SK-N-SH (cell line): ENCODE measurements at regions not wholly inside any gene's neighbourhood (a gene's known extent, or its start where the extent isn't known, plus 50 kb on each side); places are given as distances from the start of the nearest gene placed in this dataset.

Experiments
- CTCF ChIA-PET: fragments of 300-600, 350-600 bp; formaldehyde crosslinking; extraction: SDS; loops from one replicate; lab custom pipeline; 2021; lab: Yijun Ruan, JAX
- POLR2A ChIA-PET: fragments of 350-600 bp; sonication (Branson Sonifier 250); formaldehyde crosslinking; extraction: SDS; loops from one replicate; lab custom pipeline; 2020; ENCODE audit warnings: antibody characterized with exemption, inconsistent platforms; lab: Yijun Ruan, JAX
- DNase-seq: peaks from one replicate; pipeline ENCODE4 v3.0.0; 2012
- H2AFZ ChIP-seq: fragments of 200-600 bp; sonication (generic); 2 replicates; pipeline ENCODE4 v1.8.1; 2016; ENCODE audit warnings: antibody characterized with exemption, mild to moderate bottlenecking, low read depth
- H3F3A ChIP-seq: fragments of 200-600 bp; sonication (generic); replicated peaks from 2 replicates; pipeline ENCODE3; 2016; ENCODE audit warnings: antibody characterized with exemption, mild to moderate bottlenecking; ENCODE audit not compliant: insufficient read depth
- H3K27ac ChIP-seq, 2 experiments: fragments of 200-500 bp in 1 of 2; fragments of 200-600 bp in 1 of 2; sonication (Bioruptor generic) in 1 of 2; sonication (generic), shearing (Covaris generic) in 1 of 2; 2 replicates each; pipeline versions ENCODE4 v1.5.1 to v1.6.1; 2014 to 2016; ENCODE audit warnings: low read depth in 2 of 2, inconsistent platforms in 1 of 2, low read length in 1 of 2, mild to moderate bottlenecking in 1 of 2, mixed read lengths in 1 of 2
- H3K27me3 ChIP-seq: fragments of 200-600 bp; sonication (generic), shearing (Covaris generic); 2 replicates; pipeline ENCODE4 v1.6.1; 2016; ENCODE audit warnings: mixed run types; ENCODE audit not compliant: insufficient read depth
- H3K36me3 ChIP-seq, 2 experiments: fragments of 200-500 bp in 1 of 2; fragments of 200-600 bp in 1 of 2; sonication (Bioruptor generic) in 1 of 2; sonication (generic) in 1 of 2; replicated peaks in 1 of 2; 2 replicates each; pipeline versions ENCODE3 to v1.5.1; 2014 to 2016; ENCODE audit warnings: low read length in 1 of 2, mild to moderate bottlenecking in 1 of 2; ENCODE audit not compliant: insufficient read depth in 2 of 2, control insufficient read depth in 1 of 2
- H3K4me1 ChIP-seq, 2 experiments: fragments of 200-500 bp in 1 of 2; fragments of 200-600 bp in 1 of 2; sonication (Bioruptor generic) in 1 of 2; sonication (generic), shearing (Covaris generic) in 1 of 2; 2 replicates each; pipeline versions ENCODE4 v1.5.1 to v1.6.1; 2014 to 2016; ENCODE audit warnings: low read depth in 1 of 2, low read length in 1 of 2, mixed run types in 1 of 2; ENCODE audit not compliant: insufficient read depth in 2 of 2, control insufficient read depth in 1 of 2
- H3K4me2 ChIP-seq: fragments of 200-600 bp; sonication (generic), shearing (Covaris generic); 2 replicates; pipeline ENCODE4 v1.6.1; 2017; ENCODE audit warnings: mixed run types
- H3K4me3 ChIP-seq, 2 experiments: fragments of 200-500 bp in 1 of 2; fragments of 200-600 bp in 1 of 2; sonication (Bioruptor generic) in 1 of 2; sonication (generic), shearing (Covaris generic) in 1 of 2; 2 replicates each; pipeline versions ENCODE4 v1.5.1 to v1.8.1; 2014 to 2016; ENCODE audit warnings: low read depth in 2 of 2, inconsistent platforms in 1 of 2, low read length in 1 of 2, mild to moderate bottlenecking in 1 of 2, mixed read lengths in 1 of 2, moderate library complexity in 1 of 2
- H3K79me2 ChIP-seq: fragments of 200-600 bp; sonication (generic); 2 replicates; pipeline ENCODE4 v1.8.1; 2017; ENCODE audit warnings: mild to moderate bottlenecking; ENCODE audit not compliant: insufficient read depth
- H3K9ac ChIP-seq: fragments of 200-600 bp; sonication (generic); 2 replicates; pipeline ENCODE4 v1.6.1; 2017; ENCODE audit warnings: mixed run types
- H3K9me2 ChIP-seq: fragments of 200-600 bp; sonication (generic); 2 replicates; pipeline ENCODE4 v1.6.1; 2017; ENCODE audit warnings: mixed run types
- H3K9me3 ChIP-seq: fragments of 200-600 bp; sonication (generic); 2 replicates; pipeline ENCODE4 v1.6.1; 2017; ENCODE audit warnings: mixed run types, mild to moderate bottlenecking, moderate library complexity
- H4K20me1 ChIP-seq: fragments of 200-600 bp; sonication (generic); 2 replicates; pipeline ENCODE4 v1.6.1; 2017; ENCODE audit warnings: mild to moderate bottlenecking, mixed run types; ENCODE audit not compliant: insufficient read depth
- CHD2 ChIP-seq: fragments of 150-350 bp; IDR thresholded peaks from 2 replicates; pipeline ENCODE4 v1.6.1; 2018; ENCODE audit warnings: low read length; ENCODE audit not compliant: partially characterized antibody
- FOSL2 ChIP-seq: IDR thresholded peaks from 2 replicates; pipeline ENCODE4 v1.4.0; 2012; ENCODE audit warnings: low read depth, mild to moderate bottlenecking, moderate library complexity, borderline replicate concordance
- FOXJ3 ChIP-seq: sonication (generic); formaldehyde crosslinking; IDR thresholded peaks from 2 replicates; pipeline ENCODE4 v1.5.1; 2020; ENCODE audit warnings: mild to moderate bottlenecking, missing genetic modification reagents
- GABPA ChIP-seq: IDR thresholded peaks from 2 replicates; pipeline ENCODE4 v1.4.0; 2012; ENCODE audit warnings: low read depth, mild to moderate bottlenecking
- GATA2 ChIP-seq: sonication (generic); formaldehyde crosslinking; IDR thresholded peaks from 2 replicates; pipeline ENCODE4 v1.5.0; 2020; ENCODE audit warnings: mild to moderate bottlenecking, missing genetic modification reagents
- IRF3 ChIP-seq: fragments of 150-350 bp; IDR thresholded peaks from 2 replicates; pipeline ENCODE4 v1.6.1; 2016; ENCODE audit warnings: mild to moderate bottlenecking, low read depth, low read length
- MXI1 ChIP-seq: IDR thresholded peaks from 2 replicates; pipeline ENCODE4 v1.6.1; 2012; ENCODE audit warnings: mild to moderate bottlenecking, low read depth, low read length, improper control_type of control experiment
- NRF1 ChIP-seq: IDR thresholded peaks from 2 replicates; pipeline ENCODE4 v1.6.1; 2012; ENCODE audit warnings: low read depth, mild to moderate bottlenecking, low read length
- SMC3 ChIP-seq: IDR thresholded peaks from 2 replicates; pipeline ENCODE4 v1.6.1; 2012; ENCODE audit warnings: low read depth, low read length, improper control_type of control experiment
- TAF1 ChIP-seq: IDR thresholded peaks from 2 replicates; pipeline ENCODE4 v1.6.1; 2012; ENCODE audit warnings: low read depth, mild to moderate bottlenecking, low read length, moderate library complexity, borderline replicate concordance
- TEAD4 ChIP-seq: IDR thresholded peaks from 2 replicates; pipeline ENCODE4 v1.4.0; 2012; ENCODE audit warnings: mild to moderate bottlenecking, borderline replicate concordance; ENCODE audit not compliant: insufficient read depth
- USF1 ChIP-seq: IDR thresholded peaks from 2 replicates; pipeline ENCODE4 v1.4.0; 2012; ENCODE audit warnings: low read depth, borderline replicate concordance
- TF ChIP-seq, protein P1 (sequence below): fragments of 150-350 bp; IDR thresholded peaks from 2 replicates; pipeline ENCODE4 v1.6.1; 2017; ENCODE audit warnings: antibody characterized with exemption, low read length, low read depth, borderline replicate concordance
- TF ChIP-seq, protein P2 (sequence below): IDR thresholded peaks from 2 replicates; pipeline ENCODE4 v1.4.0; 2012; ENCODE audit warnings: low read depth
- TF ChIP-seq, protein P3 (sequence below): fragments of 200-600 bp; sonication (generic); IDR thresholded peaks from 2 replicates; pipeline ENCODE4 v1.6.1; 2017; ENCODE audit warnings: antibody characterized with exemption, mild to moderate bottlenecking, moderate library complexity

- Histone ChIP-seq H3K9me3 (no peaks in the 10 kb centered on the region), H3K27ac (no peak overlapping the region), H3K27me3 (no peaks in the 10 kb centered on the region), H3K4me1 (no peaks in the 10 kb centered on the region; a peak in 2 of 4 replicates), H3K9me2 (no peaks in the 10 kb centered on the region), H3K79me2 (no peaks in the 10 kb centered on the region), H3F3A (peaks cover 3% of the 10 kb centered on the region), H3K4me3 (no peak overlapping the region), H3K36me3 (no peaks in the 10 kb centered on the region), H4K20me1 (no peaks in the 10 kb centered on the region), H2AFZ (no peak overlapping the region), H3K9ac (no peak overlapping the region), H3K4me2 (no peak overlapping the region)
- DNase-seq = no peak
- TF ChIP-seq IRF3 (no peak), TAF1 (no peak), CHD2 (no peak), USF1 (no peak), GABPA (no peak), FOSL2 (no peak), GATA2 (CRISPR knock-in tag) (no peak), FOXJ3 (CRISPR knock-in tag) (no peak), TEAD4 (no peak), MXI1 (no peak), NRF1 (no peak), SMC3 (no peak)
- TF ChIP-seq, protein P1, sequence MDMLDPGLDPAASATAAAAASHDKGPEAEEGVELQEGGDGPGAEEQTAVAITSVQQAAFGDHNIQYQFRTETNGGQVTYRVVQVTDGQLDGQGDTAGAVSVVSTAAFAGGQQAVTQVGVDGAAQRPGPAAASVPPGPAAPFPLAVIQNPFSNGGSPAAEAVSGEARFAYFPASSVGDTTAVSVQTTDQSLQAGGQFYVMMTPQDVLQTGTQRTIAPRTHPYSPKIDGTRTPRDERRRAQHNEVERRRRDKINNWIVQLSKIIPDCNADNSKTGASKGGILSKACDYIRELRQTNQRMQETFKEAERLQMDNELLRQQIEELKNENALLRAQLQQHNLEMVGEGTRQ = no peak
- TF ChIP-seq, protein P2, sequence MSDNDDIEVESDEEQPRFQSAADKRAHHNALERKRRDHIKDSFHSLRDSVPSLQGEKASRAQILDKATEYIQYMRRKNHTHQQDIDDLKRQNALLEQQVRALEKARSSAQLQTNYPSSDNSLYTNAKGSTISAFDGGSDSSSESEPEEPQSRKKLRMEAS = no peak
- TF ChIP-seq, protein P3, sequence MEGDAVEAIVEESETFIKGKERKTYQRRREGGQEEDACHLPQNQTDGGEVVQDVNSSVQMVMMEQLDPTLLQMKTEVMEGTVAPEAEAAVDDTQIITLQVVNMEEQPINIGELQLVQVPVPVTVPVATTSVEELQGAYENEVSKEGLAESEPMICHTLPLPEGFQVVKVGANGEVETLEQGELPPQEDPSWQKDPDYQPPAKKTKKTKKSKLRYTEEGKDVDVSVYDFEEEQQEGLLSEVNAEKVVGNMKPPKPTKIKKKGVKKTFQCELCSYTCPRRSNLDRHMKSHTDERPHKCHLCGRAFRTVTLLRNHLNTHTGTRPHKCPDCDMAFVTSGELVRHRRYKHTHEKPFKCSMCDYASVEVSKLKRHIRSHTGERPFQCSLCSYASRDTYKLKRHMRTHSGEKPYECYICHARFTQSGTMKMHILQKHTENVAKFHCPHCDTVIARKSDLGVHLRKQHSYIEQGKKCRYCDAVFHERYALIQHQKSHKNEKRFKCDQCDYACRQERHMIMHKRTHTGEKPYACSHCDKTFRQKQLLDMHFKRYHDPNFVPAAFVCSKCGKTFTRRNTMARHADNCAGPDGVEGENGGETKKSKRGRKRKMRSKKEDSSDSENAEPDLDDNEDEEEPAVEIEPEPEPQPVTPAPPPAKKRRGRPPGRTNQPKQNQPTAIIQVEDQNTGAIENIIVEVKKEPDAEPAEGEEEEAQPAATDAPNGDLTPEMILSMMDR = no peak
- ChIA-PET POLR2A (no interaction called here), CTCF (no interaction called here)
Measured at GRCh38 chr1:82703951-82704350, 903.2 kb downstream of the ADGRL2 start.
